GM18498 (cell line): ENCODE measurements at regions not wholly inside any gene's neighbourhood (a gene's known extent, or its start where the extent isn't known, plus 50 kb on each side); places are given as distances from the start of the nearest gene placed in this dataset.

ENCODE experiments used
- ATAC-seq: cut with Tn5 transposase; IDR thresholded peaks from one replicate; pipeline ENCODE4 v1.9.1; 2021; ENCODE audit warnings: mild to moderate bottlenecking, moderate library complexity; ENCODE audit not compliant: unreplicated experiment

GRCh38 chr7:54632696-54633095, 90.5 kb downstream of the VSTM2A start:
- ATAC-seq = no peak

- ATAC-seq = no peak
Observed at GRCh38 chr7:54629771-54630170, 87.6 kb downstream of the VSTM2A start.

GRCh38 chr7:54622696-54623309, 80.6 kb downstream of the VSTM2A start:
- no peak for ATAC-seq
